ENCODE measurements at regions not wholly inside any gene's neighbourhood (a gene's known extent, or its start where the extent isn't known, plus 50 kb on each side); places are given as distances from the start of the nearest gene placed in this dataset.

DNA sequence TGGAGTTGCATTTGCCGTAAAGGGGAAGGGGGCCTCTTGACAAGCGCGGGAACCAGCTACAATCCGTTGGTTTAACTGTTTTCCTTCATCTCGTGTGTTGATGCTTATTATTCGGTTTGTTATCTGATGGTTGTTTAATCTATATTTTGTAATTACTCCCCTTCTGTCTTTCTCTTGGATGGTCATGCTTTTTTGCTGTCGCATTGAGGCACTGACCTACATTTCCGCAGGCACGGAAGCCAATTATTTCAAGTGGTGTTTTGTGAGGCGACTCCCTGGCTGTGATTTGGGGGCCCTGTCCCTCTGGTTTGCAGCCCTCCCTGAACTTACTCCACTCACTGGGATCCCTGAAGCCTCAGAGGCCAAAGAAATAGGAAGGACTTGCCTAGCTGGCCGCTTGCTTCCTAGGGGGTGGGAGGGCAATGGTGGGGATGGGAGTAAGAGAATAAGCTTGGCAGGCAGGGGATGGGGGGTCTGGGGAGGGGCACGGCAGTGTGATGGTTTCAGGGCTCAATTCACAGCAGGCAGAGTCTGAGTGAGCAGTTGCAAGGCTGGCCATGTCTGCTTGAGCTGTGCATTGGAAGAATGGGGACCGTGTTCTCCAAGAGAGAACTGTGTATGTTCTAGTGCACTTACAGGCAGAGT, 165.8 kb upstream of the B3GAT1 start:
- no peaks in the 10 kb centered on the region for H3K36me3 ChIP-seq (ENCODE audit: control insufficient read depth, insufficient read depth, low read length)
- no peak for DNase-seq (ENCODE audit: extremely low read depth, insufficient read length)
- H3K27me3 ChIP-seq (replicated peaks; ENCODE audit: control insufficient read depth, insufficient read depth, low read length) = peaks cover 2% of the 10 kb centered on the region
- TF ChIP-seq, protein P1, sequence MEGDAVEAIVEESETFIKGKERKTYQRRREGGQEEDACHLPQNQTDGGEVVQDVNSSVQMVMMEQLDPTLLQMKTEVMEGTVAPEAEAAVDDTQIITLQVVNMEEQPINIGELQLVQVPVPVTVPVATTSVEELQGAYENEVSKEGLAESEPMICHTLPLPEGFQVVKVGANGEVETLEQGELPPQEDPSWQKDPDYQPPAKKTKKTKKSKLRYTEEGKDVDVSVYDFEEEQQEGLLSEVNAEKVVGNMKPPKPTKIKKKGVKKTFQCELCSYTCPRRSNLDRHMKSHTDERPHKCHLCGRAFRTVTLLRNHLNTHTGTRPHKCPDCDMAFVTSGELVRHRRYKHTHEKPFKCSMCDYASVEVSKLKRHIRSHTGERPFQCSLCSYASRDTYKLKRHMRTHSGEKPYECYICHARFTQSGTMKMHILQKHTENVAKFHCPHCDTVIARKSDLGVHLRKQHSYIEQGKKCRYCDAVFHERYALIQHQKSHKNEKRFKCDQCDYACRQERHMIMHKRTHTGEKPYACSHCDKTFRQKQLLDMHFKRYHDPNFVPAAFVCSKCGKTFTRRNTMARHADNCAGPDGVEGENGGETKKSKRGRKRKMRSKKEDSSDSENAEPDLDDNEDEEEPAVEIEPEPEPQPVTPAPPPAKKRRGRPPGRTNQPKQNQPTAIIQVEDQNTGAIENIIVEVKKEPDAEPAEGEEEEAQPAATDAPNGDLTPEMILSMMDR (IDR thresholded peaks at IDR 0.05; ENCODE audit: insufficient read depth, low read length, poor library complexity, severe bottlenecking) = no peak
- no peak overlapping the region for H3K4me3 ChIP-seq (replicated peaks; ENCODE audit: low read depth, low read length)

DNA sequence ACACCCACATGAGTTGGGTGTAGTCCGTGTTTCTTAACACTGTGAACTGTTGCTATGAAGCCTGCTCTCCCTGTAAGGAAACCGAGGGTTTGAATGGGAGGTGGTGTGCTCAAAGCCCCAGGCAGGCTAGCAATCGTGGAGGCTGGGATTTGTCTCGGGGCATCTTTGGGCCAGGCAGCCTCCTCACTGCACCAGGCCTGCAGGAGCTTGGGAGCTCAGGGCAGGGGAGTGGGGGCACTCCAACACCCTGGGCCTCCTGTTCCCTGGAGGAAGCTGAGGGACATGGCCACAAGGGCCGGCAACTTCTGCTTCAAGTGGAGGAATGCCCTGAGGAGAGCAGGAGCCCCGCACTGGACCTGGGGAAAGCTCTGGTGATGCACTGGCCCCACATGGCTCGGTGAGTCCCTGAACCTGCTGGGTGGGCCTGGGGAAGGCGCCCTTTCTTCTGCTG, 164.7 kb upstream of the B3GAT1 start:
- Histone ChIP-seq H3K36me3 (ENCODE audit: control insufficient read depth, insufficient read depth, low read length) (no peaks in the 10 kb centered on the region), H3K27me3 (replicated peaks; ENCODE audit: control insufficient read depth, insufficient read depth, low read length) (no peaks in the 10 kb centered on the region; the same call in none of the 2 replicates)

DNA sequence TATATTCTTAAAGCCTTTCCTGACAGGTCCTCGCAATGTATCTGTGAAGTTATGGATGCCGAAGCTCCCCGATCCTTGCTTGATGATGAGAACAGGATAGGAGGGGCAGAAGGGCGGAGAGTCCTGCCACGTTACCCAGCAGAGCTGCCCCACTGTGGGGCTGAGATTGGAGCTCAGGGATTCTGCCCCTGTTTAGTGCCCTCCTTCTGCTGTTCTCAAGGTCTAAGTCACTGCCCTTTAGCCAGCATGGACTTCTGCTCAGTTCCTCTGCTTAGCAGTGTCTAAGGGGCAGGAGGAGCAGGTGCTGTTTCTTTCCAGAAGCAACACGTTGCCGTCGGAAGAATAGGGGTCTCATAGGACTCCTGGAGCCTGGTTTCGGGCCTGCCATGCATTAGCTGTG, 164.2 kb upstream of the B3GAT1 start:
- TF ChIP-seq, protein P1 (IDR thresholded peaks at IDR 0.05; ENCODE audit: insufficient read depth, low read length, poor library complexity, severe bottlenecking) = no peak
- no peak for DNase-seq (ENCODE audit: extremely low read depth, insufficient read length)
- H3K4me3 ChIP-seq (replicated peaks; ENCODE audit: low read depth, low read length) = no peak overlapping the region
- H3K27me3 ChIP-seq (replicated peaks; ENCODE audit: control insufficient read depth, insufficient read depth, low read length) = no peaks in the 10 kb centered on the region; the same call in none of the 2 replicates
- H3K36me3 ChIP-seq (ENCODE audit: control insufficient read depth, insufficient read depth, low read length) = no peaks in the 10 kb centered on the region

More for the DNA sequence above, 164.7 kb upstream of the B3GAT1 start:
- no peak overlapping the region for H3K4me3 ChIP-seq (replicated peaks; ENCODE audit: low read depth, low read length)
- no peak for DNase-seq (ENCODE audit: extremely low read depth, insufficient read length)
- TF ChIP-seq, protein P1 (IDR thresholded peaks at IDR 0.05; ENCODE audit: insufficient read depth, low read length, poor library complexity, severe bottlenecking) = no peak

DNA sequence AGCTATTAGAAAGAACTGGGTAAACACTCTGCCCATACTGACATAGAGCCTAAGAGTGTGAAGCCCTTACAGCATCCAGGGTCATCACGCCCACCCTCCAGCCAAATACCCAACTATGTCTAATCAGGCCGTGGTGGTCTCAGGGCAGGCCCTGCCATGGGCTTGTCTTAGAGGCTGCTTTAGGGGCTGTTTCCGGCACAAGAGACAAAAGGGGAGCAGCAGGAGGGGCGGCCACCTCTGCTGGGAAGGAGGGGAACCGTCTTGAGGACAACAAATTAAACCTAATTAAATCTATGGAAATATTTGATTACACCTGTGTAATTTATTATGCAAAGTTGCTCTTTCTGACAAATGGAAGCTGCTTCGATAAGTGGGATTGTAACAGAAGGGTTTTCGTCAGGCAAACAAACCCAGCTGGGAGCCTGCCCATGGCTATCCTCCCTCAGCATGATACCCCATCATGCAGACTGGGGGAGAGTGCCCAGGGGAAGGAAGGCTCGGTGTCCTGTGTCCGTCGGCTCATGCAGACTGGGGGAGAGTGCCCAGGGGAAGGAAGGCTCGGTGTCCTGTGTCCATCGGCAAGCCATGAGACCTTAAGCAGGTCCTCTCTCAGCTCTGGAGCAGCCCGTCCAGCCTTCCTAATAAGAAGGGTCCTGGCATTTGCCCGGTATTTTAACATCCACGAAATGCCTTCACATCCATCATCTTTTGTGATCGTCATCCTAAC, 163.6 kb upstream of the B3GAT1 start:
- no peak for DNase-seq (ENCODE audit: extremely low read depth, insufficient read length)
- Histone ChIP-seq H3K27me3 (replicated peaks; ENCODE audit: control insufficient read depth, insufficient read depth, low read length) (no peaks in the 10 kb centered on the region; the same call in none of the 2 replicates), H3K4me3 (replicated peaks; ENCODE audit: low read depth, low read length) (no peak overlapping the region), H3K36me3 (ENCODE audit: control insufficient read depth, insufficient read depth, low read length) (no peaks in the 10 kb centered on the region)
- TF ChIP-seq, protein P1 (IDR thresholded peaks at IDR 0.05; ENCODE audit: insufficient read depth, low read length, poor library complexity, severe bottlenecking) = no peak

DNA sequence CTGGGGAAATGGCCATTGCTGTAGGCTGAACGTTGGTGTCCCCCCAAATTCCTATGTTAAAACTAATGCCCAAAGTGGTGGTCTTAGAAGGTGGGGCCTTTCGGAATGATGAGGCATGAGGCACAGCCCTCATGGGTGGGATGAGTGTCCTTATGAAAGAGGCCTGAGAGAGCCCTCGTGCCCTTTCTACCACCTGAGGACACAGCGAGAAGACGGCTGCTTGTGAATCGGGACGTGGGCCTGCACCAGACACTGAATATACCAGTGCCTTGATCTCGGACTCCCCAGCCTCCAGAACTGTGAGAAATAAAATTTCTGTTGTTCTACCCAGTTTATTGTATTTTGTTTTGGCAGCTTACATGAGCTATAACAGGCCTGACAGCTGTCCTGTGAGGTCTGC, 162.9 kb upstream of the B3GAT1 start:
- TF ChIP-seq, protein P1 (IDR thresholded peaks at IDR 0.05; ENCODE audit: insufficient read depth, low read length, poor library complexity, severe bottlenecking) = no peak
- H3K27me3 ChIP-seq (replicated peaks; ENCODE audit: control insufficient read depth, insufficient read depth, low read length) = no peaks in the 10 kb centered on the region; the same call in none of the 2 replicates
- no peaks in the 10 kb centered on the region for H3K36me3 ChIP-seq (ENCODE audit: control insufficient read depth, insufficient read depth, low read length)
- H3K4me3 ChIP-seq (replicated peaks; ENCODE audit: low read depth, low read length) = no peak overlapping the region
- no peak for DNase-seq (ENCODE audit: extremely low read depth, insufficient read length)
